ENCODE measurements at regions not wholly inside any gene's neighbourhood (a gene's known extent, or its start where the extent isn't known, plus 50 kb on each side); places are given as distances from the start of the nearest gene placed in this dataset.
A peak's percentile ranks its signal among the peaks of the same experiment; 100 is the strongest.

GRCh38 chr12:71329956-71330355 lies 109.6 kb upstream of the LGR5 start:
- RAD21 ChIA-PET (ENCODE audit: low non-redundant PET in 1 of 2, low total read pairs in 2 of 2, uncharacterized antibody in 2 of 2, unreplicated experiment in 2 of 2) = no interaction called here
- Histone ChIP-seq H3K9me2 (ENCODE audit: insufficient read depth) (no peaks in the 10 kb centered on the region), H3K27ac (ENCODE audit: low read depth, low read length) (no peak overlapping the region), H3K36me3 (ENCODE audit: control insufficient read depth in 1 of 2, insufficient read depth in 2 of 2, low read length in 2 of 2) (no peaks in the 10 kb centered on the region), H3K4me3 (replicated peaks in 1 of 2; ENCODE audit: low read depth in 1 of 2, low read length in 2 of 2) (no peak overlapping the region), H4K20me1 (ENCODE audit: insufficient read depth) (no peaks in the 10 kb centered on the region), H3K4me1 (ENCODE audit: control insufficient read depth in 1 of 2, insufficient read depth in 2 of 2, low read length in 2 of 2) (no peaks in the 10 kb centered on the region), H3K79me2 (ENCODE audit: insufficient read depth, low read length) (no peaks in the 10 kb centered on the region), H3K9ac (ENCODE audit: low read length) (no peak overlapping the region), H3K9me3 (ENCODE audit: control insufficient read depth in 1 of 2, insufficient read depth in 1 of 2, low read depth in 1 of 2, low read length in 2 of 2) (no peaks in the 10 kb centered on the region), H3K4me2 (ENCODE audit: low read length) (no peak overlapping the region), H2AFZ (ENCODE audit: low read depth, low read length, poor library complexity, severe bottlenecking) (no peak overlapping the region), H3K27me3 (ENCODE audit: insufficient read depth, low read length) (no peaks in the 10 kb centered on the region)
- CTCF ChIA-PET = no interaction called here
- POLR2A ChIA-PET = no interaction called here
- no peak for ATAC-seq
- intact Hi-C loops (cut with micrococcal nuclease) = no loop called here
- TF ChIP-seq FOSL1 (IDR thresholded peaks at IDR 0.05; ENCODE audit: low read depth) (no peak), CBX3 (IDR thresholded peaks at IDR 0.05; ENCODE audit: low read depth) (no peak), SP1 (IDR thresholded peaks at IDR 0.05; ENCODE audit: low read depth) (no peak), CEBPB (IDR thresholded peaks at IDR 0.05; ENCODE audit: low read depth) (no peak), SIN3A (IDR thresholded peaks at IDR 0.05; ENCODE audit: low read depth) (no peak)
- DNase-seq (ENCODE audit: low read depth, low spot score) = no peak
- BruUV-seq (replicated peaks) = no TSS peak

GRCh38 chr12:71321531-71321930 lies 118.1 kb upstream of the LGR5 start:
- intact Hi-C loops (cut with micrococcal nuclease) = no loop called here
- BruUV-seq (replicated peaks) = no TSS peak
- DNase-seq (ENCODE audit: low read depth, low spot score) (no peak), ATAC-seq (no peak)
- ChIA-PET RAD21 (ENCODE audit: low non-redundant PET in 1 of 2, low total read pairs in 2 of 2, uncharacterized antibody in 2 of 2, unreplicated experiment in 2 of 2) (no interaction called here), POLR2A (no interaction called here), CTCF (no interaction called here)
- H3K4me1 ChIP-seq (ENCODE audit: control insufficient read depth in 1 of 2, insufficient read depth in 2 of 2, low read length in 2 of 2) = no peaks in the 10 kb centered on the region
- no peak overlapping the region for H3K4me2 ChIP-seq (ENCODE audit: low read length)
- no peaks in the 10 kb centered on the region for H3K79me2 ChIP-seq (ENCODE audit: insufficient read depth, low read length)
- no peaks in the 10 kb centered on the region for H3K36me3 ChIP-seq (ENCODE audit: control insufficient read depth in 1 of 2, insufficient read depth in 2 of 2, low read length in 2 of 2)
- peaks cover 4 to 6% of the 10 kb centered on the region in 2 experiments; a peak in 2 of 4 replicates for H3K9me3 ChIP-seq (ENCODE audit: control insufficient read depth in 1 of 2, insufficient read depth in 1 of 2, low read depth in 1 of 2, low read length in 2 of 2)
- peak; percentile 80 for TF ChIP-seq CBX3 (IDR thresholded peaks at IDR 0.05; ENCODE audit: low read depth)
- peak; percentile 11; the same call in 1 of the 2 replicates for TF ChIP-seq CEBPB (IDR thresholded peaks at IDR 0.05; ENCODE audit: low read depth)
- no peak for TF ChIP-seq FOSL1 (IDR thresholded peaks at IDR 0.05; ENCODE audit: low read depth)
- no peaks in the 10 kb centered on the region for H4K20me1 ChIP-seq (ENCODE audit: insufficient read depth)
- H3K9me2 ChIP-seq (ENCODE audit: insufficient read depth) = no peaks in the 10 kb centered on the region
- no peak overlapping the region for H3K4me3 ChIP-seq (replicated peaks in 1 of 2; ENCODE audit: low read depth in 1 of 2, low read length in 2 of 2)
- no peaks in the 10 kb centered on the region for H3K27me3 ChIP-seq (ENCODE audit: insufficient read depth, low read length)
- no peak overlapping the region for H3K9ac ChIP-seq (ENCODE audit: low read length)
- H3K27ac ChIP-seq (ENCODE audit: low read depth, low read length) = no peak overlapping the region
- no peak overlapping the region for H2AFZ ChIP-seq (ENCODE audit: low read depth, low read length, poor library complexity, severe bottlenecking)

Data from HCT116 (cell line).